HepG2 (cell line): ENCODE measurements at regions not wholly inside any gene's neighbourhood (a gene's known extent, or its start where the extent isn't known, plus 50 kb on each side); places are given as distances from the start of the nearest gene placed in this dataset.

ENCODE experiments used
- ATAC-seq: fragments of 200-7000 bp; cut with Tn5 transposase; 3 replicates; pipeline ENCODE4 v1.9.1; 2020; ENCODE audit warnings: mild to moderate bottlenecking, moderate library complexity
- BruUV-seq: library from RNA; stranded (reverse); fragments of 400-500 nt; replicated peaks from 2 replicates; lab custom pipeline; 2021; lab: Mats Ljungman, UMichigan
- CTCF ChIA-PET: fragments of 300-600 bp; formaldehyde crosslinking; extraction: SDS; loops from one replicate; lab custom pipeline; 2021; ENCODE audit warnings: low total read pairs, inconsistent platforms, low intra/inter-chr PET ratio; lab: Yijun Ruan, JAX
- POLR2A ChIA-PET: fragments of 350-600 bp; sonication (Branson Sonifier 250); formaldehyde crosslinking; loops from one replicate; lab custom pipeline; 2020; ENCODE audit warnings: antibody characterized with exemption, inconsistent platforms; lab: Yijun Ruan, JAX
- DNase-seq: peaks from one replicate; pipeline ENCODE4 v3.0.0-alpha.2; 2015; ENCODE audit warnings: low spot score
- FAIRE-seq: peaks from 3 replicates; lab custom pipeline; 2011; peaks lifted over from hg19 to GRCh38; lab: Jason Lieb, UNC
- H2AFZ ChIP-seq: one replicate; pipeline ENCODE4 v1.6.1; 2011; ENCODE audit warnings: low read length, inconsistent platforms
- H3K27ac ChIP-seq: fragments of 300-600 bp; 3 replicates; pipeline ENCODE4 v1.8.0; 2011; ENCODE audit warnings: mixed run types, mild to moderate bottlenecking, mixed read lengths, low read length, inconsistent platforms; ENCODE audit not compliant: insufficient read depth; ENCODE audit errors: extremely low read length
- H3K27me3 ChIP-seq, 2 experiments: fragments of 200-600 bp in 1 of 2; 2 replicates in 1 of 2; 3 replicates in 1 of 2; pipeline versions ENCODE4 v1.6.0 to v1.8.0; 2011; ENCODE audit warnings: low read length in 2 of 2, mild to moderate bottlenecking in 2 of 2, moderate library complexity in 2 of 2, inconsistent platforms in 1 of 2; ENCODE audit not compliant: insufficient read depth in 2 of 2, control insufficient read depth in 1 of 2
- H3K36me3 ChIP-seq, 2 experiments: fragments of 200-600 bp in 1 of 2; replicated peaks in 1 of 2; 2 replicates in 1 of 2; 3 replicates in 1 of 2; pipeline versions ENCODE4 v1.5.1 to v1.8.0; 2011; ENCODE audit warnings: low read length in 2 of 2, inconsistent platforms in 1 of 2; ENCODE audit not compliant: insufficient read depth in 2 of 2, control insufficient read depth in 1 of 2
- H3K4me1 ChIP-seq: 2 replicates; pipeline ENCODE4 v1.5.1; 2012; ENCODE audit warnings: low read length, inconsistent platforms; ENCODE audit not compliant: insufficient read depth
- H3K4me2 ChIP-seq: 2 replicates; pipeline ENCODE4 v1.6.0; 2011; ENCODE audit warnings: low read depth, low read length, inconsistent platforms
- H3K4me3 ChIP-seq, 3 experiments: fragments of 200-600 bp in 1 of 3; sonication (generic), shearing (Covaris generic) in 1 of 3; replicated peaks in 1 of 3; 2 replicates each; pipeline ENCODE4 v1.5.1; 2011 to 2016; ENCODE audit warnings: low read length in 3 of 3, inconsistent platforms in 2 of 3, low read depth in 2 of 3, mild to moderate bottlenecking in 2 of 3, control low read depth in 1 of 3, mixed read lengths in 1 of 3; ENCODE audit not compliant: insufficient read depth in 1 of 3
- H3K79me2 ChIP-seq: one replicate; pipeline ENCODE4 v1.6.1; 2011; ENCODE audit warnings: low read length, inconsistent platforms; ENCODE audit not compliant: insufficient read depth
- H3K9ac ChIP-seq: 2 replicates; pipeline ENCODE4 v1.6.0; 2011; ENCODE audit warnings: mild to moderate bottlenecking, low read depth, low read length, inconsistent platforms; ENCODE audit not compliant: insufficient read depth
- H3K9me3 ChIP-seq: 2 replicates; pipeline ENCODE4 v1.5.1; 2012; ENCODE audit warnings: mild to moderate bottlenecking, low read length
- H4K20me1 ChIP-seq: 2 replicates; pipeline ENCODE4 v1.6.0; 2011; ENCODE audit warnings: inconsistent platforms, mild to moderate bottlenecking, low read length, moderate library complexity; ENCODE audit not compliant: insufficient read depth
- ADNP ChIP-seq: sonication (generic); formaldehyde crosslinking; IDR thresholded peaks from 2 replicates; pipeline ENCODE4 v1.4.0; 2020; ENCODE audit warnings: missing genetic modification reagents
- GABPA ChIP-seq, 2 experiments: IDR thresholded peaks; 2 replicates each; pipeline ENCODE4 v1.6.1; 2011 to 2016; ENCODE audit warnings: low read depth in 2 of 2, low read length in 1 of 2, missing biosample characterization in 1 of 2, missing genetic modification characterization in 1 of 2
- KLF15 ChIP-seq: sonication (generic); formaldehyde crosslinking; IDR thresholded peaks from 2 replicates; pipeline ENCODE4 v1.8.1; 2023; ENCODE audit warnings: borderline replicate concordance, mild to moderate bottlenecking, inconsistent platforms, missing genetic modification reagents, mixed read lengths
- PHF20 ChIP-seq: sonication (generic); formaldehyde crosslinking; IDR thresholded peaks from 2 replicates; pipeline ENCODE4 v1.5.0; 2020; ENCODE audit warnings: mild to moderate bottlenecking, missing genetic modification reagents
- SIN3A ChIP-seq: IDR thresholded peaks from 2 replicates; pipeline ENCODE4 v1.6.1; 2011; ENCODE audit warnings: low read depth, mild to moderate bottlenecking, control low read depth, low read length, borderline replicate concordance
- SPEN ChIP-seq: sonication (generic); formaldehyde crosslinking; IDR thresholded peaks from 2 replicates; pipeline ENCODE4 v1.5.1; 2020; ENCODE audit warnings: low read depth, mild to moderate bottlenecking, missing genetic modification reagents
- TERF1 ChIP-seq: sonication (generic); formaldehyde crosslinking; IDR thresholded peaks from 2 replicates; pipeline ENCODE4 v1.8.0; 2022; ENCODE audit warnings: mild to moderate bottlenecking, missing genetic modification reagents, moderate library complexity
- TFDP1 ChIP-seq: IDR thresholded peaks from 2 replicates; pipeline ENCODE4 v1.6.1; 2016; ENCODE audit warnings: missing compliant biosample characterization, missing genetic modification reagents, borderline replicate concordance
- ZNF12 ChIP-seq: sonication (generic); formaldehyde crosslinking; IDR thresholded peaks from 2 replicates; pipeline ENCODE4 v1.5.0; 2020; ENCODE audit warnings: missing genetic modification reagents
- WGBS: methylation state at CpG from one replicate; pipeline ENCODE4 v1.1.6; 2017; ENCODE audit warnings: low lambda C conversion rate; 5-methylcytosine and 5-hydroxymethylcytosine counted together
- in situ Hi-C: cut with HindIII; loops from 2 replicates; pipeline ENCODE4 v1.10.0; 2017; ENCODE audit warnings: low pct_unique_long_range_greater_than_20kb; ENCODE audit not compliant: extremely low pct_ligation_motif_present
- intact Hi-C: fragments of 100-400 bp; cut with micrococcal nuclease; formaldehyde crosslinking; loops from one replicate; pipeline ENCODE4 v1.10.0; 2022; ENCODE audit not compliant: unreplicated experiment
- TF ChIP-seq, protein P1 (sequence below): sonication (generic); formaldehyde crosslinking; IDR thresholded peaks from 2 replicates; pipeline ENCODE4 v1.5.0; 2020; ENCODE audit warnings: missing genetic modification reagents

DNA sequence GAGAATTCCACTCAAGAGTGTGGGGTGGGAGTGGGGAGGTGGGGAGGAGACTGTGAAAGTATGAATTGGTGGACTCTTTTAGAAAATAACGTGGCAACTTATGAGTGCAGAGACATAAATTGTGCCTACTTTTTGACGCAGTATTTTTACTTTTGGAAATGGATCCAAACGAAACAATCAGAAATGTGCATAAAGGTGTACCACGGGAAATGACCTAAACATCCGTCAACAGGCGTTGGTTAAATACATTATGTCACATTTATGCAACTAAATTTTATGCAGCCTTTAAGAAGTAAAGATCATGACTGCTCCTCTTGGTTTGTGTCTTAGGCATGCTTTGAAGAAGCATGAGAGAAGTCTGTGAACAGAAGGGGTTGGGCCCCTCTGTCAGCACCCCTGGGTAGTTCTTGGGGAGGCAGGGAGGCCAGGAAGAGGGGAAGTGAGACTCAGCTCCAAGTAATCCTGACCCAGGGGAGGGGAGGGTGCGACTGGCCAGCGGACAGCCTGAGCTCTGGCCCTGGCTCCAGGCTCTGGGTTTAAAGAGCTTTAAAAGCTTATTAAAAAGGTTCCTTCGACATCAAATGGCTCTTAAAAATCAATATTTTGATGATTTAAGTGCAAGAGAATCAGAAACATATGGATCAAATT, 126.4 kb upstream of the HAAO start:
- Histone ChIP-seq H3K27me3 (peaks cover 0 to 27% of the 10 kb centered on the region in 2 experiments; a peak in 2 of 5 replicates), H3K9ac (no peak overlapping the region), H3K36me3 (no peaks in the 10 kb centered on the region), H3K4me3 (no peak overlapping the region), H3K4me2 (no peak overlapping the region), H3K9me3 (no peaks in the 10 kb centered on the region), H2AFZ (no peak overlapping the region), H3K79me2 (no peaks in the 10 kb centered on the region), H3K27ac (no peak overlapping the region), H4K20me1 (no peaks in the 10 kb centered on the region), H3K4me1 (peaks cover 56% of the 10 kb centered on the region)
- DNase-seq (no peak), ATAC-seq (no peak), FAIRE-seq (no peak)
- ChIA-PET CTCF (no interaction called here), POLR2A (interaction anchor here (5.8 kb wide), 1 partner anchor 9 kb away, joined by 26 read pairs; no protein-coding TSS in a partner anchor)
- 41% methylated on average over 9 of the region's 9 CpGs for WGBS
- no TSS peak for BruUV-seq
- TF ChIP-seq KLF15, result no peak
- TF ChIP-seq TERF1 (CRISPR knock-in tag), result no peak
- no peak for TF ChIP-seq TFDP1
- TF ChIP-seq ADNP (CRISPR knock-in tag), result no peak
- no peak for TF ChIP-seq GABPA (IDR thresholded peaks at IDR 0.05; ENCODE audit: low read depth, low read length)
- TF ChIP-seq GABPA (CRISPR knock-in tag; IDR thresholded peaks at IDR 0.05; ENCODE audit: low read depth), result no peak
- no peak for TF ChIP-seq PHF20 (CRISPR knock-in tag)
- TF ChIP-seq, protein P1, sequence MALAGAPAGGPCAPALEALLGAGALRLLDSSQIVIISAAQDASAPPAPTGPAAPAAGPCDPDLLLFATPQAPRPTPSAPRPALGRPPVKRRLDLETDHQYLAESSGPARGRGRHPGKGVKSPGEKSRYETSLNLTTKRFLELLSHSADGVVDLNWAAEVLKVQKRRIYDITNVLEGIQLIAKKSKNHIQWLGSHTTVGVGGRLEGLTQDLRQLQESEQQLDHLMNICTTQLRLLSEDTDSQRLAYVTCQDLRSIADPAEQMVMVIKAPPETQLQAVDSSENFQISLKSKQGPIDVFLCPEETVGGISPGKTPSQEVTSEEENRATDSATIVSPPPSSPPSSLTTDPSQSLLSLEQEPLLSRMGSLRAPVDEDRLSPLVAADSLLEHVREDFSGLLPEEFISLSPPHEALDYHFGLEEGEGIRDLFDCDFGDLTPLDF (CRISPR knock-in tag), result no peak
- TF ChIP-seq ZNF12 (CRISPR knock-in tag), result no peak
- TF ChIP-seq SPEN (CRISPR knock-in tag), result no peak
- no peak for TF ChIP-seq SIN3A
- intact Hi-C loops (no loop called here), in situ Hi-C loops (no loop called here)
